GM19025 (cell line): ENCODE measurements at regions not wholly inside any gene's neighbourhood (a gene's known extent, or its start where the extent isn't known, plus 50 kb on each side); places are given as distances from the start of the nearest gene placed in this dataset.
"Not testable (repeated sequence)": the region's sequence is repeated elsewhere in the genome, so short reads cannot be mapped to it uniquely, and the experiment has no call there.

Experiments used
- ATAC-seq: cut with Tn5 transposase; IDR thresholded peaks from one replicate; pipeline ENCODE4 v1.9.1; 2021; ENCODE audit warnings: mild to moderate bottlenecking, low read depth, moderate library complexity; ENCODE audit not compliant: unreplicated experiment

DNA sequence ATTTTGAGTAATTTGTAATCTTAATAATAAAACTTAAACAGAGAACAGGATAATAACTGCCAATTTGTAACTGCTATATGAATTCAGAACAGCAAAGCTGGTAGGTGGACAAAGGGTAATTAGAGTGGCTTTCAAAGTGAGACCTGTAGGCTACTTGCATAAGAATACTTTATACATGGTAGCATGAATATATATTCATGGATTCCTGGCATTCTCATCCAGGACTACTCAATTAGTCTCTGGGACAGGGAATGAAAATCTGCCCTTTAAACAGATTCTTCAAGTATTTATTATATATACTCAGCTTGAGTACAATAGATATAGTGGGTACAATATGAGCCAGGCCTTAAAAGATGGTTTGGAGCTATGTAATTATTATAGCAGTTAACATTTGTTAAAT lies 419.9 kb downstream of the PIK3C3 start:
- ATAC-seq, result no peak

DNA sequence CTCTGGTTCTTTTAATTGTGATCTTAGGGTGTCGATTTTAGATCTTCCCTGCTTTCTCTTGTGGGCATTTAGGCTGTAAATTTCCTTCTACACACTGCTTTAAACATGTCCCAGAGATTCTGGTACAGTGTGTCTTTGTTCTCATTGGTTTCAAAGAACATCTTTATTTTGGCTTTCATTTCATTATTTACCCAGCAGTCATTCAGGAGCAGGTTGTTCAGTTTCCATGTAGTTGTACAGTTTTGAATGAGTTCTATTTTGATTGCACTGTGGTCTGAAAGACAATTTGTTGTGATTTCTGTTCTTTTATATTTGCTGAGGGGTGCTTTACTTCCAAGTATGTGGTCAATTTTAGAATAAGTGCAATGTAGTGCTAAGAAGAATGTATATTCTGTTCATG lies 423.8 kb downstream of the PIK3C3 start:
- ATAC-seq, result not testable (repeated sequence)

DNA sequence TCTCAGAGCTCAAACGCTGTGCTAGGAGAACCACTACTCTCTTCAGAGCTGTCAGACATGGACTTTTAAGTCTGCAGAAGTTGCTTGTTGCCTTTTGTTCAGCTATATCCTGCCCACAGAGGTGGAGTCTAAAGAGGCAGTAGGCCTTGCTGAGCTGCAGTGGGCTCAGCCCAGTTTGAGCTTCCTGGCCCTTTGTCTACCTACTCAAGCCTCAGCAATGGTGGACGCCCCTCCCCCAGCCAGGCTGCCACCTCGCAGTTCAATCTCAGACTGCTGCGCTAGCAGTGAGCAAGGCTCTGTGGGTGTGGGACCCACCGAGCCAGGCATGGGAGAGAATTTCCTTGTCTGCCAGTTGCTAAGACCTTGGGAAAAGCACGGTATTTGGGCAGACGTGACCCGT lies 426.2 kb downstream of the PIK3C3 start:
- ATAC-seq, result not testable (repeated sequence)

DNA sequence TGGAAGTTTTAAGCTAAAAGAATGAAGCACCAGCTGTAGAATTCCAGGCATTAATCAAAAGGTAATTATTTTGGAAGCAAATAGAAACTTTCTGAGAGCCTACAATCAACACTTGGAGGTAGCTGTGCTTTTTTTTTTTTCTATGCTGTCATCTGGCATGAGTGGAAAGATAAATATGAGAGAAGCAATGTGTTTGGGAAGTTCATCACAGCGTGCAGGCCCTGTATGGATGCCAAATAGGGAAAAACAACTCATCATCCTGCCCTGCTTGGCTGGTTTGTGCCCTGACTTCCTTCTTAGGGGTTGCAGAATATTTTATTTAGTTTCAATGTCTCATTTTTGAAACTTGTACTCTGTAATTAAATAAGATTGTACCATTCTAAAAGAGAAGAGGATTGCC lies 437.4 kb downstream of the PIK3C3 start:
- ATAC-seq, result no peak

DNA sequence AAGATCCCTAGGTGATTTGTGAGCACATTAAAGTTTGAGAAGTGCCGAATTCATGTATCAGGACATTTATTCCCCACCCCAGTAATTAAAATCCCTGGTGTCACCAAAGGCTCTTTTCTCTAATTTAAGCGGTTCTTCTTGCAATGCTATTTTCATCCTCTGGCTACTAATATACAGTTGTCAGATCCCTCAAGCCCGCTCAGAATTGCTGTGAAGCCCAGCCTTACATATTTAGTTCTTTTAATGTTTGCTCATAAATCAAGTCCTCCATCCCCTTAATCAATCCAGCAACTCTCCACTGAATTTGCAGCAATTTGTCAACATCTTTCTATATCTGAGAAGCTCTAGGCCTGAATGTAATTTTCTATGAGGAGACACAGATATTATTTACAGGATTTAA lies 437.9 kb downstream of the PIK3C3 start:
- ATAC-seq, result no peak

DNA sequence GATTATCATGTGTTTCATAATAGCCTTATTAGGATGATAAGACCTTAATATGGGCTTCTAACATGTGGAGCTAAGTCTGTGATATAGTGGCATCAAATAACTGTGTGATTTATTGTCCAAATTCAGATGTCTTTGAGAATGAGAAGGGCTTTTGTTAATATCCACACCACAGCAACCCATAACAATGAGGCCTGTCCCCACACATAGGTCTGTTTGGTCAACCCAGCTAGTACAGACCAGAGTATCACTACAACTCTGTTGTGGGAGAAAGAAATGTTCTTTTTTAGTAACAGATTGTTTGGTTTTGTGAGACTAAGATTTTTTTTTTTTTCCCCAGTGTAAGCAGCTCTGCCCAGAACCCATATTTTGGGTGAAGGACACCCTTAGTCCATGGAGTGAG lies 439.2 kb downstream of the PIK3C3 start:
- no peak for ATAC-seq

DNA sequence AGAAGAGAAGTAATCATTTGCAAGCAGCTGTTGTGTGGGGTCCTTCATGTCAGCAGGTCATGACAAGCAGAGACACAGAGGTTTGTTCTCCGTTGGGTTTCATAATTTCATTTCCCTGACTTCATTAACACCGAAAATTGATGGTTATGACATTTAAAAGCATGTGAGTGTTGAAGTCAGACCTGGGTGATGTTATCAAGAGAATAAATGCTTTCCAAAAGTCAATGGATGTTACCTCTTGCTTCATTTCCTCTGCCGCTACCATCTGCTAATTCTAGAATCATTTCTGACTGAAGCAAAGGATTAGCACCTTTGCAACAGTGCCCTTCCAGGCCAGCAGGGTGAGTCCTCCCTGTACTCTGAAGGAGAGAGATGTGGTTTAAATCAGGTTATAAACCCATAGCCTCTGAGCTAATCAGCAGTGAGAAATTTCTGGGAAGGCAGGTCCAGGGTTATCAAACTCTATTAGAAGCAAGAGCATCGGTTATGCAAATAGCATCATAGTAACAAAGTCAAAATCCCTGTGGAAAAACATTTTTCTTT lies 446.2 kb downstream of the PIK3C3 start:
- ATAC-seq, result no peak

DNA sequence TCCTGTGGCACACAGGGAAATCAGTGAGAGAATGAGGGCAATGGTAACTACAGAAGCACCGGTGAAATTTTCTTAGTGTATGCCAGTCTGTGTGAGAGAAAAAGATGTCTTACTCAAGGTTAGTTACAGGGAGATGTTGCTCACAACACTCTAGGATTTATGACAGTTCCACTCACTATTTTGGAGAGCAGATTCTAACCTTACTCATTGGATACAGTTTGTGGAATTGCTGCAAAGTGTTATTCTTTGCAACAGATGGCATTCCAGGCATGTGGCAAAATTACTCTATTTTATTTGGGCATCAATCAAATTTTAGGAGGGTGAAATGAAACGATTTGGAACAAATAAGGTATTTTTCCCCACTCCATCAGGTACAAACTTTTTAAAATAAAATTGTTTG lies 449.1 kb downstream of the PIK3C3 start:
- ATAC-seq, result no peak

DNA sequence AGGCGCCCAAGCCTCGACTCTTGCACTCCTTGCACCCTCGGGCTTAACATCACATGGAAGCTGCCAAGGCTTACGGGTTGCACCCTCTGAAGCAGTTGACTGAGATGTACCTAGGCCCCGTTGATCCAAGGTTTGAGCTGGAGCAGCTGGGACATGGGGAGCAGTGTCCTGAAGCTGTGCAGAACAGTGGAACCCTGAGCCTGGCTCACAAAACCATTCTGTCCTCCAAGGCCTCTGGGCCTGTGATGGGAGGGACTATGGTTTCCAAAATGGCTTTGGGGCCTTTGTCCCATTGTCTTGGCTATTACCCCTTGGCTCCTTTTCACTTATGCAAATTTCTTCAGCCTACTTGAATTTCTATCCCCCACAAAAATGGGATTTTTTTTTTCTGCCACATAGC lies 454.0 kb downstream of the PIK3C3 start:
- no peak for ATAC-seq

DNA sequence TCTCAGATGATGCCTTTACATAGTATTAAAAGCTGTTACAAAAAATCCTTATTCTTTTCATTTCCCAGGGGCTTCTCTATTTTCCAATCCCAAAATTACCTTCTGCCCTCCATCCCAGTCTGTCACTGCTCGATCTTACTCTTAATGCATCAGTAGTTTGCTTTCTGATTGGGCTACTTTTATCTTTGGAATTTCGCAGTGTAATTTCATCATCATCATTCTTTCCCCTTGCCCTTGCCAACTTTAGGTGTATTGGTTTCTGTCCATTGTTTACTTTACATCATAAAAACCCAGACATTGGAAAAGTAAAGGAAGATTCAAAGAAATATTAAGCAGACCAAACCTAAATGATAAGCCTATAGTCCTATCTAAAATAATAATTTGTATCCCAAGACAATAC lies 457.2 kb downstream of the PIK3C3 start:
- no peak for ATAC-seq

DNA sequence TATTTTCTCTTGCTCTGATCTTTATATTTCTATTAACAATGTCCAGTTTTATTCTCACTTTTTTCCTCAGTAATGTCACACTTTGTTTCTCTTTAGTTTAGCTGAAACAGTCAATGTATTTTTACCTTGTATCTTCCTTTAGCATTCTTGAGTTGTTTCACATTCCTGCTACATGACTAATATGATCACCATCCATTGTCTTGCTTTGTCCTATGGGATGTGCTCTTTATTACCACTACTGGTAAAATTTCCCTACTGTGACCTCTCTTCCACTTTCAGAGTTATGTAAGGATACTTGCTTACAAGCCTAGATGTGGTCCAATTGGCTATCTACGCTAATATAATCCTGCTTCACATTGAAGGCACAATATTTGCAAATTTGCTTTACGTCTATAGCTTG lies 457.9 kb downstream of the PIK3C3 start:
- ATAC-seq, result no peak

DNA sequence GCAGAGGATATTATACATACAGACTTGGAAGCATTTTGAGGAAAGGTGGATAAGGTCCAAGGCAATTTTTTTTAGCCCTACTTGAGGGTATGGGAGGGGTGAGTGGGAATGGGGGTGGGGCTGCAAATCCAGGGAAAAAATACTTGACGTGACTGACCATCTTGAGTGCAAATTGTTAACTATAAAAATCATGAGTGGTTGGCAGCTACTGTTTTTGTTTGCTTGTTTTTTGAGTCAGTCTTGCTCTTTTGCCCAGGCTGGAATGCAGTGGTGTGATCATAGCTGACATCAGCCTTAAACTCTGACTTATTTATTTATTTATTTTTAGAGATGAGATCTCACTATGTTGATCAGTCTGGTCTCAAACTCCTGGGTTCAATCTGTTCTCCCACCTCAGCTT lies 458.8 kb downstream of the PIK3C3 start:
- ATAC-seq, result no peak

DNA sequence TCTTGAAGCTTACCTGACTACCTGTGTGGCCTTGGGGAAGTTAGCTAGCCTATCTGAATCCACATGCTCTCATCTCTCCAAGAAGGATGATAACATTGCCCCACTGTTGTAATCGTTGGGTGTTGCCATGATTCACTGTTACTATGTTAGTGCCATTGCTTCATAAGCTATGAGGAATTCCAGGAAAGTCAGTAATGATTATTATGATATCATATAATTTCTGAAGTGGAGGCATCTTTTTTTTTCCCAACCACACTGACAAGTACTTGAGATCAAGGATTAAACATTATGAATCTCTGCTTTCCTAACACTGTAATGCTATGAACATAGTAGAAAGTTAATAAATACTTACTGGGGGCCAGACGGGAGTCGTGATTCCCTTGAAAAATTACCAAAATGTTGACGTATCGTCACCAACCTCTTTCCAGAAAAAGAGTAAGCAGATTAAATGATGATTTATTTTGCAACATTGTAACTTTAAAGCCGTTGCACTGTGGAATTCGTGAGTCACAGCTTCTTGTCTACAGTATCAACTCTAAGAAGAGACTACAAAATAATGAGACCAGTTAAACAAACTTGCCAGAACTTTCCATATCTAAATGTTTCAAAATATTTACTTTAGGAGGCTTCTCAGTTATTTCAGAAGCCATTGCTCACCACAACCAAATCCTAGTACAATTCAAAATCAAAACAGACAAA lies 459.9 kb downstream of the PIK3C3 start:
- ATAC-seq, result no peak

DNA sequence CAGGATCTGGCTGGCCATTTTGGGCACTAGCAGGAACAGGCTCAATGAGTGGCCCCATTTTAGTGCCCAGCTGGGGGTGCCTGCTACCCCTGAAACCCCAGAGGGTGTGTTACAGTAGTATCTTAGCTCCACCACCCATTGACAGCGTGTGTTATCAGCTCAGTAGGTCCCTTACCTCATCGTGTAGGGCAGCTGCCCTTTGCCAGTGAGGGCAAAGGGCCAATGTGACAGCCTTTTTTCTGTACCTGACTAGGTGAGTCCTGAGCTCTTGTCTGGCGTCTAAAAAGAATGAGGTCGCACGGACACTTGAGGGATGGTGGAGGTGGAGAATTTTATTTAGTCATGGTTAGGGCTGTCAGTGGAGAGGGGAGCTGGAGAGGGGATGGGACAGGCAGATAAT lies 462.2 kb downstream of the PIK3C3 start:
- ATAC-seq, result no peak

DNA sequence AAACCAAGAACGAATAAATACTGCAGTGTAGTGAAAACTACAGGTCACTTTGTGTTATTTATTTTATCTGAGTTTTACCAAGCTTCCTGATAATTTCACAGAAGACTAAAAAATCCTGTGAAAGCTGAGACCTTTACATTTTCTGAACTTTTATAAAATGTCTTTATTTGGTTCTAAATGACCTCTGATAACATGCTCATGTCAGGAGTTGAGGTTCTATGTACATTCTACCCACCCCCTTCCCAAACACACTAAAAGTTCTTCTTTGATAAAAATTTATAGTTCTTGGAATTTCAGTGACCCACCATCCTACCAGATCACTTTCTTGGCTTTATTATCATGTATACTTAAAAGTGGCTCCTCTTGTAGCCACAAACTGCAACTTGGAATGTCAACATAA lies 463.1 kb downstream of the PIK3C3 start:
- ATAC-seq, result no peak

DNA sequence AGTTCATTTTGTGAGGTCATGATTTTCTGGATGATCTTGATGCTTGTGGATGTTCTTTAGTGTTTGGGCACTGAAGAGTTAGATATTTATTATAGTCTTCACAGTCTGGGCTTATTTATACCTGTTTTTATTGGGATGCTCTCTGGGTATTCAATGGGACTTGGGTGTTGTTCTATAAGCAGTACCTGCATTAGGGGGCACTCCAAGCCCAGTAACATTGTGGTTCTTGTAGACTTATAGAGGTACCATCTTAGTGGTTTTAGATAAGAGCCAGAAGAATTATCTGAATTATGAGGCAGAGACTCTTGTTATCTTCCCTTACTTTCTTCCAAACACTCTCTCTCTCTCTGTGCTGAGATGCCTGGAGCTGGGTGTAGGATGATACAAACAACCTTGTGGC lies 470.0 kb downstream of the PIK3C3 start:
- no peak for ATAC-seq

DNA sequence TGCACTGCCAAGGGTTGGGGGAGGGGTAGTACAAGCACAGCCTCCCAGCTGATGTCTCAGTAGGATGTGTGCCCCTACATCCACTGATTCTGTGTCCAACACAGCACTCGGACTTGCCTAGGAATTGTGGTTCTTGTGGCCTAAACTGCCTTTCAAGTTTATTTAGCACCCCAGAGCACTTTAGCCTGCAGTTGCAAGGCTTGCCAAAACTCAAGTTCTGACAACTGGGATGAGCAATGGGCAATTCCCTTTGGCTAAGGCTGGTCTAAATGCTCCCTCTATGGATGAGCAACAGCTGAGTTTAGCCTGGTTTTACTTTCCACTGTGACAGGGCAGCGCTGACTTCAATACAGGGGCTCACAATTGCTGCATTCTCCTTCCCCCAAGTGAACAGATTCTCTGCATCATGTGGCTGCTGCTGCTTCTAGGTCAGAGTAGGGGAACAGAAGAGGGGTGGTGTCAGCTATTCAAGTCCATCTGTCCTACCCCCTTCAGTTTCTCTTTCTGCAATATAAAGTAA lies 471.5 kb downstream of the PIK3C3 start:
- no peak for ATAC-seq

DNA sequence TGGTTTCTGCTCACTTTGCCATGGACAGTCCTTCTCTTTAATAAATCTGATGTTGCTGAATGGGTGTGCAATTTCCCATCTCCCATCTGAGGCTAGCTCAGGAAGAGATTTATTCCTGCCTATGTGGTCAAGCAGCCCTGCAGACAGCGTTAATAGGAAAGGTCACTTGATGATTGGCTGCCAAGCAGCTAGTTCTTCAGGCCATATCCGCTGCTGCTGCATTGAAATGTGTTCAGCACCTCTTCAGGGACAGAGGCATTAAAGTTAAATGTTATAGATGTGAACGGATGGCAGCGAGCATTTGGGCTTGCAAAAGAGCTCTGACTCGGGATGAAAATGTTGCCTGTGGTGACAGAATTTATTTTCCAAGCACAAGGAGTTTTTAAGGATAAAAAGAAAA lies 474.2 kb downstream of the PIK3C3 start:
- no peak for ATAC-seq

DNA sequence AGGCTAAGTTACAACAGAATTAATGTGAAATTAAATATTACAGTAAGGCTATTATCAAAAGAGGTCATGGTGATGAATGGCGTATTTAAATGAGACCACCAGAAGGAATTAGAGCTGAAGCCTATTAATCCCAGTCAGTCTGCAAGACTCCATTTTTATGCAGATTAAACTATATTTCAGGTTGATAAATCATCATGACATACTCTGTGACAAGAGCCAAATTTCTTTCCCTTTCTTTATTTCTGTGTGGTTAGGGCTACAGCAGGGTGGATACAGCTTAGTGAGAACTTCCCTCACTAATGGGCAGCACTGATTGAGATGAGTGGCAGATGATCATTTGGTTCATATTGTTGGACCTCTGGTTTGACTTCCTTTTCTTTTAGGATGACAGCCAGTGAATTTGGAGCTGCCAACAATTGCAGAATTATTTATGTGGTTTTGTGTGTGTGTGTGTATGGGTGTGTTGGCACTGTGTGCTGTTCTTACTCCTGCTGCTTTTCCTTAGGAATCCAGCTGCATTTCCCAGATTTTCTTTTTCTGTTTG lies 481.3 kb downstream of the PIK3C3 start:
- ATAC-seq, result no peak

DNA sequence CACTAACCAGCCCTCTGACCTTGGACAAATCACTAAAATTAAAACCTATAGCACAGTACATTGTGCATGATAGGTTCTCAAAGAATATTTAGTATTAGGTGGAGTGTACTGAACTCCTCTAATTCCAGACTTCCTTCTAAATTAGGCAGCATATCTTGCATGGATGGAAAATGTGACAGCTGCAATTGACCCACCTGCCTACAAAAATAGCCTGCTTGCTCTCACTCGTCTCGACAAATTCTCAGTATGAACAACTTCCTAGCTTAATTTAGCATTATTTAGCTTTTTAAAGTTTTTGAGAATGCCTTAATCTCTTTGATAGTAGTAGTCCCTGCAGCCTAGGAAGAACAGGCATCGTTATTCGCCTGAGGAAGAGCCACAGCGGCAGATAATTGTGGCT lies 482.0 kb downstream of the PIK3C3 start:
- ATAC-seq, result no peak

DNA sequence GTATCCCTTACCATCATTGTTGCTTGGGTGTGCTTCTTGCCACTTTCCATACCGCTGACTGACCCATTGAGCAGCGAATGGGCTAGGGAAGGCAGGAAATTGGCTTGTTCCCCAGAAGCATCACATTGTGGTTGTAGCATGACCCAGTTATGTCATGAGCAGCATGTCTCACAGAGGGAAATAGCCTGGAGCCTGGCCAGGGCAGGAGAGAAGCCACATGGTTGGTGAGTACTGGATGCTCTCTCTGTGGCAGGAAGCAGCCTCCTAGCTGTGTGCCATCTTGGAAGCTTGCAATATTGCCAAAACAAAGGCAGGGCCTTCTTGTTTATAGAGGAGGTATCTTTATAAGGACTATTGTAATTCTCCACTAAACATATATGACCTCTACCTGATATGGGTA lies 482.6 kb downstream of the PIK3C3 start:
- ATAC-seq, result no peak

DNA sequence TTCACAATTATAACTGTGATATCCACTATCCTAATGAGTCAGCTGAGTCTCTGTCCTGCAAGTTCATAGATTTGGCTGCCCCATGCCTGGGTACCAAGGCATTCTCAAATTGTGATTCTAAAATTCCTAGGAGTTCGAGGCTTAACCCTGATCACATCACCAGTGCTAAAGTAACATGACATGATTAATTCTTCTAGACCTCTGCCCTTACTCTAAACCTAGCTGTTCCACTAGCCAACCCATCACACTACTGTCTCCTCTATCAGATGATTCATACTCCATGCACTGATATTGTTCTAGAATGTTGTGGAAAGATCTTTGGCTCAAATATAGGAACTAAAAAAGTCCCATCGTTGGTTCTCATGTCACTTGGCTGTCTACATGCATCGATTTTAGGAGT lies 487.6 kb downstream of the PIK3C3 start:
- no peak for ATAC-seq
